ENCODE measurements at regions not wholly inside any gene's neighbourhood (a gene's known extent, or its start where the extent isn't known, plus 50 kb on each side); places are given as distances from the start of the nearest gene placed in this dataset.

GRCh38 chr10:124325998-124326636, 92.6 kb downstream of the OAT start:
- no peak for TF ChIP-seq CTCF (IDR thresholded peaks at IDR 0.05; ENCODE audit: low read depth, low read length, poor library complexity, severe bottlenecking)
- TF ChIP-seq EZH2phosphoT487 (IDR thresholded peaks at IDR 0.05; ENCODE audit: borderline replicate concordance, low read length) = no peak
